GM13977 (cell line): ENCODE measurements at regions not wholly inside any gene's neighbourhood (a gene's known extent, or its start where the extent isn't known, plus 50 kb on each side); places are given as distances from the start of the nearest gene placed in this dataset.

Experiments
- DNase-seq: peaks from one replicate; pipeline ENCODE4 v3.0.0; 2012; ENCODE audit warnings: low spot score
- CTCF ChIP-seq: IDR thresholded peaks from 2 replicates; pipeline ENCODE4 v1.5.1; 2012; ENCODE audit warnings: mild to moderate bottlenecking, control low read depth; ENCODE audit not compliant: insufficient read depth; ENCODE audit errors: extremely low read depth, missing control alignments
- in situ Hi-C: fragments of 300-500 bp; cut with MboI; formaldehyde crosslinking; loops from one replicate; pipeline ENCODE4 v1.12.0; 2022; ENCODE audit warnings: low sequenced_read_pairs, low pct_unique_long_range_greater_than_20kb, mixed read lengths, inconsistent platforms; ENCODE audit not compliant: unreplicated experiment

GRCh38 chr2:160870729-160871465 lies 289.3 kb upstream of the TANK start:
- no peak for TF ChIP-seq CTCF
- no peak for DNase-seq
- in situ Hi-C loops = no loop called here

GRCh38 chr2:160871953-160872352 lies 288.3 kb upstream of the TANK start:
- in situ Hi-C loops = no loop called here

GRCh38 chr2:160876029-160876428 lies 284.2 kb upstream of the TANK start:
- in situ Hi-C loops = no loop called here
- no peak for TF ChIP-seq CTCF
- no peak for DNase-seq

More at GRCh38 chr2:160871953-160872352, 288.3 kb upstream of the TANK start:
- DNase-seq = no peak
- no peak for TF ChIP-seq CTCF

- no peak for DNase-seq
- in situ Hi-C loops = no loop called here
- no peak for TF ChIP-seq CTCF
Measured at GRCh38 chr2:160876765-160877164, 283.5 kb upstream of the TANK start.

- TF ChIP-seq CTCF = no peak
- DNase-seq = no peak
- in situ Hi-C loops = no loop called here
Measured at GRCh38 chr2:160878618-160879017, 281.6 kb upstream of the TANK start.

- no peak for DNase-seq
- no peak for TF ChIP-seq CTCF
- in situ Hi-C loops = no loop called here
Measured at GRCh38 chr2:160882906-160883305, 277.3 kb upstream of the TANK start.
